ENCODE measurements at regions not wholly inside any gene's neighbourhood (a gene's known extent, or its start where the extent isn't known, plus 50 kb on each side); places are given as distances from the start of the nearest gene placed in this dataset.

GRCh38 chr4:173913496-173913895 lies 370.0 kb downstream of the FBXO8 start:
- Histone ChIP-seq H3K36me3 (no peaks in the 10 kb centered on the region), H3K27ac (no peak overlapping the region), H3K4me1 (no peaks in the 10 kb centered on the region), H3K9me3 (no peaks in the 10 kb centered on the region), H3K4me3 (no peak overlapping the region), H3K27me3 (no peaks in the 10 kb centered on the region)
- in situ Hi-C loops (cut with MboI; ENCODE audit: low pct_ligation_motif_present in 1 of 4, low pct_unique_long_range_greater_than_20kb in 1 of 4, low sequenced_read_pairs in 3 of 4) = no loop called here
- 86 to 88% methylated on average over 1 to 6 of the region's 6 CpGs for WGBS, 2 donors (ENCODE audit: low coverage in 1 of 2)
- no peak for DNase-seq
- TF ChIP-seq EP300 (IDR thresholded peaks at IDR 0.05; ENCODE audit: low read depth) = no peak
- TF ChIP-seq POLR2A (IDR thresholded peaks at IDR 0.05) = no peak
- no peak for TF ChIP-seq POLR2AphosphoS5 (IDR thresholded peaks at IDR 0.05)
- no peak for TF ChIP-seq CTCF (IDR thresholded peaks at IDR 0.05)
- intact Hi-C loops (cut with DNase I; ENCODE audit: low total_unique reads) = no loop called here

GRCh38 chr4:173912384-173912783 lies 371.1 kb downstream of the FBXO8 start:
- intact Hi-C loops (cut with DNase I; ENCODE audit: low total_unique reads) (no loop called here), in situ Hi-C loops (cut with MboI; ENCODE audit: low pct_ligation_motif_present in 1 of 4, low pct_unique_long_range_greater_than_20kb in 1 of 4, low sequenced_read_pairs in 3 of 4) (no loop called here)
- Histone ChIP-seq H3K36me3 (no peaks in the 10 kb centered on the region), H3K27ac (no peak overlapping the region), H3K4me1 (no peaks in the 10 kb centered on the region), H3K4me3 (no peak overlapping the region), H3K9me3 (no peaks in the 10 kb centered on the region), H3K27me3 (no peaks in the 10 kb centered on the region)
- TF ChIP-seq POLR2A (IDR thresholded peaks at IDR 0.05) (no peak), CTCF (IDR thresholded peaks at IDR 0.05) (no peak), EP300 (IDR thresholded peaks at IDR 0.05; ENCODE audit: low read depth) (no peak), POLR2AphosphoS5 (IDR thresholded peaks at IDR 0.05) (no peak)
- no peak for DNase-seq
- 44 to 51% methylated on average over 1 of the region's 1 CpG for WGBS, 2 donors (ENCODE audit: low coverage in 1 of 2)

- Histone ChIP-seq H3K4me3 (no peak overlapping the region), H3K36me3 (no peaks in the 10 kb centered on the region), H3K27ac (no peak overlapping the region), H3K9me3 (no peaks in the 10 kb centered on the region), H3K27me3 (no peaks in the 10 kb centered on the region), H3K4me1 (no peaks in the 10 kb centered on the region)
- no peak for DNase-seq
- intact Hi-C loops (cut with DNase I; ENCODE audit: low total_unique reads) = no loop called here
- in situ Hi-C loops (cut with MboI; ENCODE audit: low pct_ligation_motif_present in 1 of 4, low pct_unique_long_range_greater_than_20kb in 1 of 4, low sequenced_read_pairs in 3 of 4) = no loop called here
- no peak for TF ChIP-seq EP300 (IDR thresholded peaks at IDR 0.05; ENCODE audit: low read depth)
- no peak for TF ChIP-seq POLR2A (IDR thresholded peaks at IDR 0.05)
- no peak for TF ChIP-seq CTCF (IDR thresholded peaks at IDR 0.05)
- no peak for TF ChIP-seq POLR2AphosphoS5 (IDR thresholded peaks at IDR 0.05)
- 78 to 83% methylated on average over 3 to 4 of the region's 4 CpGs for whole genome bisulfite sequencing, 2 donors (ENCODE audit: low coverage in 1 of 2)
These were observed 372.6 kb downstream of the FBXO8 start for GRCh38 chr4:173910891-173911290.

- 69 to 86% methylated on average over 3 of the region's 3 CpGs for WGBS, 2 donors (ENCODE audit: low coverage in 1 of 2)
- in situ Hi-C loops (cut with MboI; ENCODE audit: low pct_ligation_motif_present in 1 of 4, low pct_unique_long_range_greater_than_20kb in 1 of 4, low sequenced_read_pairs in 3 of 4) (no loop called here), intact Hi-C loops (cut with DNase I; ENCODE audit: low total_unique reads) (no loop called here)
- H3K36me3 ChIP-seq = no peaks in the 10 kb centered on the region
- no peak overlapping the region for H3K4me3 ChIP-seq
- H3K27me3 ChIP-seq = no peaks in the 10 kb centered on the region
- no peaks in the 10 kb centered on the region for H3K9me3 ChIP-seq
- H3K4me1 ChIP-seq = no peaks in the 10 kb centered on the region
- no peak for DNase-seq
- TF ChIP-seq POLR2A (IDR thresholded peaks at IDR 0.05) (no peak), POLR2AphosphoS5 (IDR thresholded peaks at IDR 0.05) (no peak), EP300 (IDR thresholded peaks at IDR 0.05; ENCODE audit: low read depth) (no peak), CTCF (IDR thresholded peaks at IDR 0.05) (no peak)
- H3K27ac ChIP-seq = no peak overlapping the region
These were observed 374.2 kb downstream of the FBXO8 start for GRCh38 chr4:173909294-173909693.

Data from transverse colon (tissue), 4 donors.